Activated naive CD4-positive, alpha-beta T cell treated with anti-CD3 and anti-CD28 coated beads for 36 hours (primary cell): ENCODE measurements at regions not wholly inside any gene's neighbourhood (a gene's known extent, or its start where the extent isn't known, plus 50 kb on each side); places are given as distances from the start of the nearest gene placed in this dataset.

Source experiments
- CTCF ChIA-PET: fragments of 350-600 bp; sonication (Branson Sonifier 250); formaldehyde crosslinking; loops from one replicate; lab custom pipeline; 2021; ENCODE audit warnings: antibody characterized with exemption; lab: Charles Lee
- DNase-seq: peaks from one replicate; pipeline ENCODE4 v3.0.0-alpha.2; 2020
- H3K27ac Mint-ChIP-seq: one replicate; pipeline ENCODE4 v1.8.0; 2021; ENCODE audit warnings: mild to moderate bottlenecking, mixed read lengths
- H3K27me3 Mint-ChIP-seq: one replicate; pipeline ENCODE4 v1.8.0; 2021; ENCODE audit warnings: low read depth, mixed read lengths
- H3K36me3 Mint-ChIP-seq: one replicate; pipeline ENCODE4 v1.8.0; 2021; ENCODE audit warnings: low read depth, mixed read lengths
- H3K4me1 Mint-ChIP-seq: one replicate; pipeline ENCODE4 v1.8.0; 2021; ENCODE audit warnings: low read depth, mixed read lengths
- H3K4me3 Mint-ChIP-seq: one replicate; pipeline ENCODE4 v1.8.0; 2021; ENCODE audit warnings: mild to moderate bottlenecking, moderate library complexity, mixed read lengths
- H3K9me3 Mint-ChIP-seq: one replicate; pipeline ENCODE4 v1.8.0; 2021; ENCODE audit warnings: mixed read lengths
- intact Hi-C: fragments of 100-400 bp; cut with micrococcal nuclease; formaldehyde crosslinking; loops from one replicate; pipeline ENCODE4 v1.15.1; 2023

GRCh38 chr18:37965572-37965970 lies 400.0 kb upstream of the CELF4 start:
- Mint-ChIP-seq H3K9me3 (peaks cover 4% of the 10 kb centered on the region), H3K27ac (no peak overlapping the region), H3K4me3 (no peak overlapping the region), H3K27me3 (no peaks in the 10 kb centered on the region), H3K36me3 (no peaks in the 10 kb centered on the region), H3K4me1 (no peaks in the 10 kb centered on the region)
- DNase-seq, result no peak
- CTCF ChIA-PET, result no interaction called here
- intact Hi-C loops, result no loop called here

- Mint-ChIP-seq H3K9me3 (peaks cover 4% of the 10 kb centered on the region), H3K27me3 (no peaks in the 10 kb centered on the region), H3K4me3 (no peak overlapping the region), H3K36me3 (no peaks in the 10 kb centered on the region), H3K4me1 (no peaks in the 10 kb centered on the region), H3K27ac (no peak overlapping the region)
- intact Hi-C loops, result no loop called here
- DNase-seq, result no peak
- CTCF ChIA-PET, result no interaction called here
Measured at GRCh38 chr18:37964885-37965571, 399.4 kb upstream of the CELF4 start.

- Mint-ChIP-seq H3K36me3 (no peaks in the 10 kb centered on the region), H3K27ac (no peak overlapping the region), H3K4me3 (no peak overlapping the region), H3K4me1 (no peaks in the 10 kb centered on the region), H3K9me3 (peaks cover 4% of the 10 kb centered on the region), H3K27me3 (no peaks in the 10 kb centered on the region)
- intact Hi-C loops, result no loop called here
- CTCF ChIA-PET, result no interaction called here
- no peak for DNase-seq
Measured at GRCh38 chr18:37963837-37964236, 398.2 kb upstream of the CELF4 start.

GRCh38 chr18:37962316-37962966 lies 396.8 kb upstream of the CELF4 start:
- no peak for DNase-seq
- Mint-ChIP-seq H3K27me3 (peaks cover 3% of the 10 kb centered on the region), H3K27ac (no peak overlapping the region), H3K36me3 (no peaks in the 10 kb centered on the region), H3K9me3 (peaks cover 4% of the 10 kb centered on the region), H3K4me3 (no peak overlapping the region), H3K4me1 (no peaks in the 10 kb centered on the region)
- intact Hi-C loops, result no loop called here
- CTCF ChIA-PET, result no interaction called here

- no peaks in the 10 kb centered on the region for H3K36me3 Mint-ChIP-seq
- DNase-seq, result no peak
- H3K9me3 Mint-ChIP-seq, result peaks cover 5% of the 10 kb centered on the region
- intact Hi-C loops, result no loop called here
- CTCF ChIA-PET, result no interaction called here
- no peak overlapping the region for H3K4me3 Mint-ChIP-seq
- H3K4me1 Mint-ChIP-seq, result no peaks in the 10 kb centered on the region
- H3K27me3 Mint-ChIP-seq, result peaks cover 4% of the 10 kb centered on the region
- H3K27ac Mint-ChIP-seq, result no peak overlapping the region
Measured at GRCh38 chr18:37958499-37958898, 392.9 kb upstream of the CELF4 start.

GRCh38 chr18:37956902-37957301 lies 391.3 kb upstream of the CELF4 start:
- no peaks in the 10 kb centered on the region for H3K36me3 Mint-ChIP-seq
- H3K27ac Mint-ChIP-seq, result no peak overlapping the region
- no peak for DNase-seq
- H3K4me1 Mint-ChIP-seq, result no peaks in the 10 kb centered on the region
- CTCF ChIA-PET, result no interaction called here
- H3K9me3 Mint-ChIP-seq, result peaks cover 2% of the 10 kb centered on the region
- intact Hi-C loops, result no loop called here
- peaks cover 4% of the 10 kb centered on the region for H3K27me3 Mint-ChIP-seq
- no peak overlapping the region for H3K4me3 Mint-ChIP-seq

GRCh38 chr18:37956020-37956419 lies 390.4 kb upstream of the CELF4 start:
- intact Hi-C loops, result no loop called here

GRCh38 chr18:37955201-37955600 lies 389.6 kb upstream of the CELF4 start:
- CTCF ChIA-PET, result no interaction called here
- Mint-ChIP-seq H3K4me3 (no peak overlapping the region), H3K4me1 (no peaks in the 10 kb centered on the region), H3K27ac (no peak overlapping the region), H3K36me3 (no peaks in the 10 kb centered on the region), H3K9me3 (peaks cover 4% of the 10 kb centered on the region), H3K27me3 (peaks cover 4% of the 10 kb centered on the region)
- DNase-seq, result no peak
- intact Hi-C loops, result no loop called here

More at GRCh38 chr18:37956020-37956419, 390.4 kb upstream of the CELF4 start:
- CTCF ChIA-PET, result no interaction called here
- no peak for DNase-seq
- Mint-ChIP-seq H3K9me3 (peaks cover 4% of the 10 kb centered on the region), H3K27ac (no peak overlapping the region), H3K4me1 (no peaks in the 10 kb centered on the region), H3K4me3 (no peak overlapping the region), H3K27me3 (peaks cover 4% of the 10 kb centered on the region), H3K36me3 (no peaks in the 10 kb centered on the region)

- intact Hi-C loops, result no loop called here
- DNase-seq, result no peak
- Mint-ChIP-seq H3K4me3 (no peak overlapping the region), H3K27me3 (peaks cover 4% of the 10 kb centered on the region), H3K4me1 (no peaks in the 10 kb centered on the region), H3K36me3 (no peaks in the 10 kb centered on the region), H3K27ac (no peak overlapping the region), H3K9me3 (peaks cover 4% of the 10 kb centered on the region)
- CTCF ChIA-PET, result no interaction called here
Measured at GRCh38 chr18:37953876-37954275, 388.3 kb upstream of the CELF4 start.

- intact Hi-C loops, result no loop called here
Measured at GRCh38 chr18:37948471-37948870, 382.9 kb upstream of the CELF4 start.

GRCh38 chr18:37946324-37946723 lies 380.7 kb upstream of the CELF4 start:
- CTCF ChIA-PET, result no interaction called here
- H3K9me3 Mint-ChIP-seq, result peaks cover 2% of the 10 kb centered on the region
- no peak for DNase-seq
- intact Hi-C loops, result no loop called here
- no peaks in the 10 kb centered on the region for H3K36me3 Mint-ChIP-seq
- no peak overlapping the region for H3K4me3 Mint-ChIP-seq
- no peaks in the 10 kb centered on the region for H3K4me1 Mint-ChIP-seq
- H3K27me3 Mint-ChIP-seq, result no peaks in the 10 kb centered on the region
- no peak overlapping the region for H3K27ac Mint-ChIP-seq

More at GRCh38 chr18:37948471-37948870, 382.9 kb upstream of the CELF4 start:
- no peak overlapping the region for H3K4me3 Mint-ChIP-seq
- no peak overlapping the region for H3K27ac Mint-ChIP-seq
- H3K27me3 Mint-ChIP-seq, result no peaks in the 10 kb centered on the region
- H3K36me3 Mint-ChIP-seq, result no peaks in the 10 kb centered on the region
- no peaks in the 10 kb centered on the region for H3K4me1 Mint-ChIP-seq
- CTCF ChIA-PET, result no interaction called here
- DNase-seq, result no peak
- H3K9me3 Mint-ChIP-seq, result peaks cover 4% of the 10 kb centered on the region

- no peak for DNase-seq
- Mint-ChIP-seq H3K4me1 (no peaks in the 10 kb centered on the region), H3K27me3 (no peaks in the 10 kb centered on the region), H3K9me3 (peaks cover 2% of the 10 kb centered on the region), H3K27ac (no peak overlapping the region), H3K36me3 (no peaks in the 10 kb centered on the region), H3K4me3 (no peak overlapping the region)
- CTCF ChIA-PET, result no interaction called here
- intact Hi-C loops, result no loop called here
Measured at GRCh38 chr18:37944700-37945270, 379.2 kb upstream of the CELF4 start.

- intact Hi-C loops, result no loop called here
Measured at GRCh38 chr18:37937287-37937686, 371.7 kb upstream of the CELF4 start.

More at GRCh38 chr18:37937287-37937686, 371.7 kb upstream of the CELF4 start:
- Mint-ChIP-seq H3K4me1 (no peaks in the 10 kb centered on the region), H3K27ac (no peak overlapping the region), H3K4me3 (no peak overlapping the region), H3K36me3 (no peaks in the 10 kb centered on the region), H3K9me3 (peaks cover 9% of the 10 kb centered on the region), H3K27me3 (no peaks in the 10 kb centered on the region)
- DNase-seq, result no peak
- CTCF ChIA-PET, result no interaction called here
